ENCODE measurements at regions not wholly inside any gene's neighbourhood (a gene's known extent, or its start where the extent isn't known, plus 50 kb on each side); places are given as distances from the start of the nearest gene placed in this dataset.

GRCh38 chr12:67414011-67414715 is 145.0 kb downstream of the CAND1 start:
- Histone ChIP-seq H3K9me3 (no peaks in the 10 kb centered on the region), H3K4me1 (no peaks in the 10 kb centered on the region), H3K27ac (no peak overlapping the region), H3K36me3 (ENCODE audit: low read depth, missing control alignments) (no peaks in the 10 kb centered on the region), H3K4me3 (no peak overlapping the region), H3K27me3 (no peaks in the 10 kb centered on the region)
- WGBS, 2 donors = 85 to 86% methylated on average over 6 of the region's 6 CpGs
- intact Hi-C loops (cut with DNase I; ENCODE audit: low total_unique reads) = no loop called here
- no peak for DNase-seq
- no peak for TF ChIP-seq CTCF (IDR thresholded peaks at IDR 0.05)
- TF ChIP-seq POLR2A (IDR thresholded peaks at IDR 0.05) = no peak

- Histone ChIP-seq H3K9me3 (no peaks in the 10 kb centered on the region), H3K27ac (no peak overlapping the region), H3K4me3 (no peak overlapping the region), H3K36me3 (ENCODE audit: low read depth, missing control alignments) (no peaks in the 10 kb centered on the region), H3K4me1 (no peaks in the 10 kb centered on the region), H3K27me3 (no peaks in the 10 kb centered on the region)
- intact Hi-C loops (cut with DNase I; ENCODE audit: low total_unique reads) = no loop called here
- no peak for TF ChIP-seq POLR2A (IDR thresholded peaks at IDR 0.05)
- TF ChIP-seq CTCF (IDR thresholded peaks at IDR 0.05) = peak; percentile 6 to 28 (median 27)
- 39 to 57% methylated on average over 4 of the region's 4 CpGs for WGBS, 2 donors
- DNase-seq = peak; percentile 55
Measured at GRCh38 chr12:67415473-67415872, 146.3 kb downstream of the CAND1 start.

- H3K9me3 ChIP-seq = no peaks in the 10 kb centered on the region
- WGBS, 2 donors = 88 to 92% methylated on average over 7 of the region's 7 CpGs
- TF ChIP-seq POLR2A (IDR thresholded peaks at IDR 0.05) = no peak
- TF ChIP-seq CTCF (IDR thresholded peaks at IDR 0.05) = no peak
- no peak for DNase-seq
- no peaks in the 10 kb centered on the region for H3K4me1 ChIP-seq
- H3K27ac ChIP-seq = no peak overlapping the region
- H3K27me3 ChIP-seq = no peaks in the 10 kb centered on the region
- intact Hi-C loops (cut with DNase I; ENCODE audit: low total_unique reads) = no loop called here
- no peak overlapping the region for H3K4me3 ChIP-seq
- no peaks in the 10 kb centered on the region for H3K36me3 ChIP-seq (ENCODE audit: low read depth, missing control alignments)
Measured at GRCh38 chr12:67419810-67420209, 150.7 kb downstream of the CAND1 start.

- intact Hi-C loops (cut with DNase I; ENCODE audit: low total_unique reads) = no loop called here
- H3K4me1 ChIP-seq = no peaks in the 10 kb centered on the region
- no peak for DNase-seq
- H3K36me3 ChIP-seq (ENCODE audit: low read depth, missing control alignments) = no peaks in the 10 kb centered on the region
- H3K9me3 ChIP-seq = no peaks in the 10 kb centered on the region
- WGBS, 2 donors = 83 to 90% methylated on average over 3 of the region's 3 CpGs
- no peak overlapping the region for H3K4me3 ChIP-seq
- TF ChIP-seq CTCF (IDR thresholded peaks at IDR 0.05) = no peak
- TF ChIP-seq POLR2A (IDR thresholded peaks at IDR 0.05) = no peak
- H3K27ac ChIP-seq = no peak overlapping the region
- H3K27me3 ChIP-seq = no peaks in the 10 kb centered on the region
Measured at GRCh38 chr12:67420506-67420905, 151.3 kb downstream of the CAND1 start.

GRCh38 chr12:67422081-67422480 is 152.9 kb downstream of the CAND1 start:
- intact Hi-C loops (cut with DNase I; ENCODE audit: low total_unique reads) = no loop called here
- H3K4me3 ChIP-seq = no peak overlapping the region
- H3K36me3 ChIP-seq (ENCODE audit: low read depth, missing control alignments) = no peaks in the 10 kb centered on the region
- WGBS, 2 donors = 89 to 94% methylated on average over 3 of the region's 3 CpGs
- TF ChIP-seq POLR2A (IDR thresholded peaks at IDR 0.05) (no peak), CTCF (IDR thresholded peaks at IDR 0.05) (no peak)
- no peaks in the 10 kb centered on the region for H3K27me3 ChIP-seq
- no peak overlapping the region for H3K27ac ChIP-seq
- no peak for DNase-seq
- no peaks in the 10 kb centered on the region for H3K4me1 ChIP-seq
- no peaks in the 10 kb centered on the region for H3K9me3 ChIP-seq

Measured in testis (tissue), 2 donors.